NB4 (cell line): ENCODE measurements at regions not wholly inside any gene's neighbourhood (a gene's known extent, or its start where the extent isn't known, plus 50 kb on each side); places are given as distances from the start of the nearest gene placed in this dataset.

Source experiments
- MAX ChIP-seq: IDR thresholded peaks from 2 replicates; pipeline ENCODE4 v1.6.1; 2011; ENCODE audit warnings: low read depth, low read length
- POLR2A ChIP-seq: IDR thresholded peaks from 2 replicates; pipeline ENCODE4 v1.6.1; 2011; ENCODE audit warnings: mild to moderate bottlenecking; ENCODE audit not compliant: insufficient read length; ENCODE audit errors: extremely low read depth
- TF ChIP-seq, protein P1 (sequence below): IDR thresholded peaks from one replicate; pipeline ENCODE4 v1.5.1; 2012; ENCODE audit warnings: low read depth, low read length

DNA sequence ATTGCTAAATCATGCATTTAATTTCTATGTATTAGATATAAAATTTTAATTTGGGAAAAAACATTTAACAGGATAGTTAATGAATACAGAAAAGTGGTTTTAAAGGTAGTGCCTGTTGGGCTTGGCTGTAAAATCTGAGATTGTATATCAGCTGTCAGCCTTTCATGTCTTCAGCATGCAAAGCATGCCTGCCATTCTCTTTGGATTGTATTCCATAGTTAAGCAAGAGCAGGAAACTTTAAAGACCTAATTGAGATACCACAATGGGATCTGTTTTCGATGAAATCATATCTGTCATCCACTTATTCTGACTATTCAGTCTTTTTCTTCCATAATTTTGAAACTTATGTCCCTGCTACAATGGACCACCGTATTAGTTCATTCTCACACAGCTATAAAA is 451.0 kb upstream of the DDI1 start:
- TF ChIP-seq POLR2A (no peak), MAX (no peak)
- TF ChIP-seq, protein P1, sequence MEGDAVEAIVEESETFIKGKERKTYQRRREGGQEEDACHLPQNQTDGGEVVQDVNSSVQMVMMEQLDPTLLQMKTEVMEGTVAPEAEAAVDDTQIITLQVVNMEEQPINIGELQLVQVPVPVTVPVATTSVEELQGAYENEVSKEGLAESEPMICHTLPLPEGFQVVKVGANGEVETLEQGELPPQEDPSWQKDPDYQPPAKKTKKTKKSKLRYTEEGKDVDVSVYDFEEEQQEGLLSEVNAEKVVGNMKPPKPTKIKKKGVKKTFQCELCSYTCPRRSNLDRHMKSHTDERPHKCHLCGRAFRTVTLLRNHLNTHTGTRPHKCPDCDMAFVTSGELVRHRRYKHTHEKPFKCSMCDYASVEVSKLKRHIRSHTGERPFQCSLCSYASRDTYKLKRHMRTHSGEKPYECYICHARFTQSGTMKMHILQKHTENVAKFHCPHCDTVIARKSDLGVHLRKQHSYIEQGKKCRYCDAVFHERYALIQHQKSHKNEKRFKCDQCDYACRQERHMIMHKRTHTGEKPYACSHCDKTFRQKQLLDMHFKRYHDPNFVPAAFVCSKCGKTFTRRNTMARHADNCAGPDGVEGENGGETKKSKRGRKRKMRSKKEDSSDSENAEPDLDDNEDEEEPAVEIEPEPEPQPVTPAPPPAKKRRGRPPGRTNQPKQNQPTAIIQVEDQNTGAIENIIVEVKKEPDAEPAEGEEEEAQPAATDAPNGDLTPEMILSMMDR: no peak
